ENCODE measurements at regions not wholly inside any gene's neighbourhood (a gene's known extent, or its start where the extent isn't known, plus 50 kb on each side); places are given as distances from the start of the nearest gene placed in this dataset.

DNA sequence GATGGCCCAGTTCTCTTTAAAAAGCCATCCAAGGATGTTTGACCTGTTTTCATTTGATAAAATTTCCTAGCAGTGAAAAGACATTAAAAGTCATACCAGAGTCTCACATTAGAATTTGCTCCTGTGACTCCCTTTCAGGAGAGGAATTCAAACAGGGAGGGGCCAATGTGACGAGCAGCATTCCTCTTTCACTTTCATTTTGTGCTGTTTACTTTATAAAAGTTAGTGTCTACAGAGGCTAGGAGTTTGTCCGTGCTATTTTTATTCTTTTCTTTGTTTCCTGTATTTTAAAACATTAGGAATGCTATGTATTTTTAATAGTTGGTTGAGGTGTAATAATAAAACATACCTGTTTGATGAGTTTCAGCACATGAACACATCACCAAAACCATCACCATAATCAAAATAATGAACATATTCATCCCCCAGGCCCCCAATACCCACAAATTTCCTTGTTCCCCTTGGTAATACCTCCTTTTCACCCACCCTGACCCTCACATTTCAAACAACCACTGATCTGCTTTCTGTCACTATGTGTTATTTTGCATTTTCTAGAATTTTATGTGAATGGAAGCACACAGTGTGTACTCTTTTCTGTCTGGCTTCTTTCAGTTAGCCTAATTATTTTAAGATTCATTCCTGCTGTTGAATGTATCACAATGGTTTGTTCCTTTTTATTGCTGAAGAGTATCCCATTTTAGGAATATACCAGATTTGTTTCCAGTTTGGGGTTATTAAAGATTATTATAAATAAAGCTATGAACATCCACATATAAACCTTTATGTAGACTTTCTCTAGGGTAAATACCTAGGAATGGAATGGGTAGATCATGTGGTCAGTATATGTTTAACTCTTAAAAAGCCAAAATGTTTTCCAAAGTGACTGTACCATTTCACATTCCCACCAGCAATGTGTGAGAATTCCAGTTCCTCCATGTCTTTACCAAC is 129.5 kb downstream of the TENT5C start:
- TF ChIP-seq, protein P1, sequence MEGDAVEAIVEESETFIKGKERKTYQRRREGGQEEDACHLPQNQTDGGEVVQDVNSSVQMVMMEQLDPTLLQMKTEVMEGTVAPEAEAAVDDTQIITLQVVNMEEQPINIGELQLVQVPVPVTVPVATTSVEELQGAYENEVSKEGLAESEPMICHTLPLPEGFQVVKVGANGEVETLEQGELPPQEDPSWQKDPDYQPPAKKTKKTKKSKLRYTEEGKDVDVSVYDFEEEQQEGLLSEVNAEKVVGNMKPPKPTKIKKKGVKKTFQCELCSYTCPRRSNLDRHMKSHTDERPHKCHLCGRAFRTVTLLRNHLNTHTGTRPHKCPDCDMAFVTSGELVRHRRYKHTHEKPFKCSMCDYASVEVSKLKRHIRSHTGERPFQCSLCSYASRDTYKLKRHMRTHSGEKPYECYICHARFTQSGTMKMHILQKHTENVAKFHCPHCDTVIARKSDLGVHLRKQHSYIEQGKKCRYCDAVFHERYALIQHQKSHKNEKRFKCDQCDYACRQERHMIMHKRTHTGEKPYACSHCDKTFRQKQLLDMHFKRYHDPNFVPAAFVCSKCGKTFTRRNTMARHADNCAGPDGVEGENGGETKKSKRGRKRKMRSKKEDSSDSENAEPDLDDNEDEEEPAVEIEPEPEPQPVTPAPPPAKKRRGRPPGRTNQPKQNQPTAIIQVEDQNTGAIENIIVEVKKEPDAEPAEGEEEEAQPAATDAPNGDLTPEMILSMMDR (IDR thresholded peaks at IDR 0.05; ENCODE audit: poor library complexity, severe bottlenecking), result no peak
- TF ChIP-seq MXI1 (conservative IDR thresholded peaks at IDR 0.05; ENCODE audit: poor library complexity, severe bottlenecking) (no peak), POLR2AphosphoS5 (IDR thresholded peaks at IDR 0.05) (no peak)
